PC-3 (cell line): ENCODE measurements at regions not wholly inside any gene's neighbourhood (a gene's known extent, or its start where the extent isn't known, plus 50 kb on each side); places are given as distances from the start of the nearest gene placed in this dataset.

Experiments
- CTCF ChIP-seq: fragments of 300-600 bp; sonication (generic); conservative IDR thresholded peaks from 2 replicates; pipeline ENCODE4 v1.5.1; 2017; ENCODE audit warnings: antibody characterized with exemption, low read depth, mild to moderate bottlenecking, low read length
- EZH2phosphoT487 ChIP-seq: fragments of 300-600 bp; sonication (generic); IDR thresholded peaks from 2 replicates; pipeline ENCODE4 v1.6.1; 2018; ENCODE audit warnings: mild to moderate bottlenecking, antibody characterized with exemption, low read length, borderline replicate concordance

- no peak for TF ChIP-seq CTCF
- TF ChIP-seq EZH2phosphoT487: no peak
Observed at GRCh38 chr3:17947833-17948232, 205.4 kb upstream of the TBC1D5 start.
